Panc1 (cell line): ENCODE measurements at regions not wholly inside any gene's neighbourhood (a gene's known extent, or its start where the extent isn't known, plus 50 kb on each side); places are given as distances from the start of the nearest gene placed in this dataset.

Source experiments
- ATAC-seq: fragments of 200-7000 bp; cut with Tn5 transposase; 2 replicates; pipeline ENCODE4 v1.9.1; 2020; ENCODE audit warnings: mild to moderate bottlenecking, moderate library complexity
- BruUV-seq: library from RNA; stranded (reverse); fragments of 400-500 nt; replicated peaks from 2 replicates; lab custom pipeline; 2021; lab: Mats Ljungman, UMichigan
- CTCF ChIA-PET: fragments of 300-600 bp; sonication (Branson Sonifier 250); formaldehyde crosslinking; loops from one replicate; lab custom pipeline; 2022; ENCODE audit warnings: antibody characterized with exemption; lab: Charles Lee
- POLR2A ChIA-PET: fragments of 300-600 bp; sonication (Branson Sonifier 250); formaldehyde crosslinking; loops from one replicate; lab custom pipeline; 2022; ENCODE audit warnings: antibody characterized with exemption; lab: Charles Lee
- DNase-seq: peaks from one replicate; pipeline ENCODE4 v3.0.0-alpha.2; 2010; ENCODE audit warnings: low read depth, low spot score
- H3K27ac ChIP-seq: 2 replicates; pipeline ENCODE4 v1.5.1; 2011; ENCODE audit warnings: mild to moderate bottlenecking, low read length, inconsistent platforms
- H3K27me3 ChIP-seq: fragments of 200-500 bp; sonication (Bioruptor generic); 2 replicates; pipeline ENCODE4 v1.6.0; 2014; ENCODE audit warnings: low read length, inconsistent platforms; ENCODE audit not compliant: control insufficient read depth, insufficient read depth
- H3K36me3 ChIP-seq: fragments of 200-500 bp; sonication (Bioruptor generic); 2 replicates; pipeline ENCODE4 v1.5.1; 2014; ENCODE audit warnings: inconsistent platforms, mild to moderate bottlenecking, low read length, moderate library complexity; ENCODE audit not compliant: control insufficient read depth, insufficient read depth
- H3K4me1 ChIP-seq: 2 replicates; pipeline ENCODE4 v1.5.1; 2011; ENCODE audit warnings: inconsistent platforms, mild to moderate bottlenecking, low read length, moderate library complexity; ENCODE audit not compliant: control insufficient read depth, insufficient read depth
- H3K4me3 ChIP-seq, 2 experiments: 2 replicates each; pipeline ENCODE4 v1.5.1; 2011 to 2012; ENCODE audit warnings: low read depth in 2 of 2, low read length in 2 of 2, mild to moderate bottlenecking in 2 of 2, inconsistent platforms in 1 of 2, moderate library complexity in 1 of 2
- H3K9me3 ChIP-seq: fragments of 200-500 bp; sonication (Bioruptor generic); 2 replicates; pipeline ENCODE4 v1.5.1; 2014; ENCODE audit warnings: low read depth, mild to moderate bottlenecking, inconsistent platforms, low read length, moderate library complexity; ENCODE audit not compliant: control insufficient read depth, insufficient read depth
- CTCF ChIP-seq: fragments of 450-650 bp; IDR thresholded peaks from 2 replicates; pipeline ENCODE4 v1.5.1; 2017; ENCODE audit warnings: mild to moderate bottlenecking
- POLR2AphosphoS5 ChIP-seq: IDR thresholded peaks from 2 replicates; pipeline ENCODE4 v1.6.1; 2012; ENCODE audit warnings: mild to moderate bottlenecking, low read depth, low read length, moderate library complexity
- REST ChIP-seq, 2 experiments: IDR thresholded peaks; 2 replicates each; pipeline ENCODE4 v1.6.1; 2011 to 2012; ENCODE audit warnings: low read depth in 2 of 2, control low read depth in 1 of 2, low read length in 1 of 2, mild to moderate bottlenecking in 1 of 2, moderate library complexity in 1 of 2; ENCODE audit not compliant: insufficient read depth in 1 of 2
- SIN3A ChIP-seq: IDR thresholded peaks from 2 replicates; pipeline ENCODE4 v1.6.1; 2012; ENCODE audit warnings: low read depth, mild to moderate bottlenecking, low read length, moderate library complexity, borderline replicate concordance; ENCODE audit not compliant: insufficient read depth
- TCF7L2 ChIP-seq: IDR thresholded peaks from 2 replicates; pipeline ENCODE4 v1.6.1; 2011; ENCODE audit warnings: mild to moderate bottlenecking, low read depth, low read length, inconsistent platforms
- in situ Hi-C: cut with HindIII; loops from 2 replicates; pipeline ENCODE4 v1.10.0; 2016; ENCODE audit warnings: low sequenced_read_pairs, low pct_unique_long_range_greater_than_20kb
- intact Hi-C: fragments of 100-400 bp; cut with micrococcal nuclease; formaldehyde crosslinking; loops from one replicate; pipeline ENCODE4 v1.10.0; 2022; ENCODE audit not compliant: unreplicated experiment

GRCh38 chr12:105766029-105766428 is 372.7 kb downstream of the NUAK1 start:
- peaks cover 2% of the 10 kb centered on the region; the same call in 1 of the 2 replicates for H3K4me1 ChIP-seq
- DNase-seq (no peak), ATAC-seq (no peak)
- no peaks in the 10 kb centered on the region for H3K27me3 ChIP-seq
- intact Hi-C loops (no loop called here), in situ Hi-C loops (no loop called here)
- H3K9me3 ChIP-seq, result no peaks in the 10 kb centered on the region
- ChIA-PET POLR2A (no interaction called here), CTCF (interaction anchor here (0.6 kb wide), 1 partner anchor 203 kb away, joined by 11 read pairs; no protein-coding TSS in a partner anchor)
- BruUV-seq, result no TSS peak
- H3K4me3 ChIP-seq, result no peak overlapping the region
- H3K36me3 ChIP-seq, result no peaks in the 10 kb centered on the region
- no peak overlapping the region for H3K27ac ChIP-seq
- TF ChIP-seq CTCF (no peak), REST (IDR thresholded peaks at IDR 0.05; ENCODE audit: insufficient read depth in 1 of 2, low read depth in 2 of 2, low read length in 1 of 2) (no peak), SIN3A (no peak), TCF7L2 (no peak), POLR2AphosphoS5 (no peak)

GRCh38 chr12:105769486-105769885 is 369.3 kb downstream of the NUAK1 start:
- ChIA-PET POLR2A (no interaction called here), CTCF (no interaction called here)
- no TSS peak for BruUV-seq
- Histone ChIP-seq H3K36me3 (no peaks in the 10 kb centered on the region), H3K9me3 (no peaks in the 10 kb centered on the region), H3K4me1 (no peaks in the 10 kb centered on the region), H3K27ac (no peak overlapping the region), H3K4me3 (no peak overlapping the region), H3K27me3 (no peaks in the 10 kb centered on the region)
- ATAC-seq (no peak), DNase-seq (no peak)
- intact Hi-C loops, result no loop called here
- TF ChIP-seq SIN3A, result no peak
- TF ChIP-seq REST (IDR thresholded peaks at IDR 0.05; ENCODE audit: insufficient read depth in 1 of 2, low read depth in 2 of 2, low read length in 1 of 2), result no peak
- TF ChIP-seq CTCF, result no peak
- in situ Hi-C loops, result no loop called here
